Mesendoderm (in vitro differentiated cells): ENCODE measurements at regions not wholly inside any gene's neighbourhood (a gene's known extent, or its start where the extent isn't known, plus 50 kb on each side); places are given as distances from the start of the nearest gene placed in this dataset.

Experiments
- DNase-seq: peaks from one replicate; pipeline ENCODE4 v3.0.0; 2013
- H2AK5ac ChIP-seq: 2 replicates; pipeline ENCODE4 v1.6.1; 2013; ENCODE audit warnings: low read length, inconsistent platforms
- H2BK120ac ChIP-seq: 2 replicates; pipeline ENCODE4 v1.6.1; 2013; ENCODE audit warnings: low read depth, mild to moderate bottlenecking, low read length, moderate library complexity, mixed read lengths
- H2BK15ac ChIP-seq: replicated peaks from 2 replicates; pipeline ENCODE4 v1.6.1; 2013; ENCODE audit warnings: low read depth, mild to moderate bottlenecking, moderate library complexity
- H2BK5ac ChIP-seq: 2 replicates; pipeline ENCODE4 v1.6.1; 2013; ENCODE audit warnings: low read length, inconsistent platforms
- H3K18ac ChIP-seq: 2 replicates; pipeline ENCODE4 v1.6.1; 2013; ENCODE audit warnings: mild to moderate bottlenecking, low read length, mixed read lengths
- H3K23ac ChIP-seq: one replicate; pipeline ENCODE4 v1.6.1; 2013; ENCODE audit warnings: low read length
- H3K27ac ChIP-seq: 2 replicates; pipeline ENCODE4 v1.5.1; 2013; ENCODE audit warnings: low read depth, mild to moderate bottlenecking, inconsistent platforms, low read length, moderate library complexity
- H3K27me3 ChIP-seq: 2 replicates; pipeline ENCODE4 v1.6.1; 2013; ENCODE audit warnings: low read length, control low read depth, mild to moderate bottlenecking, inconsistent platforms; ENCODE audit not compliant: insufficient read depth, poor library complexity
- H3K36me3 ChIP-seq: 2 replicates; pipeline ENCODE4 v1.6.1; 2013; ENCODE audit warnings: low read length, inconsistent platforms; ENCODE audit not compliant: control insufficient read depth, insufficient read depth
- H3K4ac ChIP-seq: one replicate; pipeline ENCODE4 v1.6.1; 2013; ENCODE audit warnings: low read depth, mild to moderate bottlenecking, low read length, moderate library complexity
- H3K4me1 ChIP-seq: 2 replicates; pipeline ENCODE4 v1.6.1; 2013; ENCODE audit warnings: low read depth, low read length, inconsistent platforms; ENCODE audit not compliant: control insufficient read depth
- H3K4me2 ChIP-seq: 2 replicates; pipeline ENCODE4 v1.6.1; 2013; ENCODE audit warnings: low read length
- H3K4me3 ChIP-seq: 2 replicates; pipeline ENCODE4 v1.5.1; 2013; ENCODE audit warnings: mild to moderate bottlenecking, low read length
- H3K56ac ChIP-seq: one replicate; pipeline ENCODE4 v1.6.1; 2013; ENCODE audit warnings: low read length
- H3K79me1 ChIP-seq: 2 replicates; pipeline ENCODE4 v1.6.1; 2013; ENCODE audit warnings: low read length, inconsistent platforms
- H3K79me2 ChIP-seq: 2 replicates; pipeline ENCODE4 v1.6.1; 2013; ENCODE audit warnings: mild to moderate bottlenecking, low read length; ENCODE audit not compliant: control insufficient read depth, insufficient read depth
- H3K9ac ChIP-seq: 2 replicates; pipeline ENCODE4 v1.6.1; 2013; ENCODE audit warnings: low read length, inconsistent platforms
- H4K5ac ChIP-seq: one replicate; pipeline ENCODE4 v1.6.1; 2013; ENCODE audit warnings: low read length
- H4K8ac ChIP-seq: one replicate; pipeline ENCODE4 v1.6.1; 2013; ENCODE audit warnings: low read depth, mild to moderate bottlenecking, control low read depth, low read length, moderate library complexity
- WGBS: extraction: QIAGEN DNeasy Blood & Tissue Kit; methylation state at CpG from one replicate; pipeline ENCODE4 v1.1.7; 2013; ENCODE audit warnings: low lambda C conversion rate, missing lambda C conversion rate; ENCODE audit not compliant: insufficient coverage; ENCODE audit errors: extremely low coverage; 5-methylcytosine and 5-hydroxymethylcytosine counted together

GRCh38 chr2:186304064-186304463, 182.0 kb upstream of the ZC3H15 start:
- Histone ChIP-seq H3K18ac (no peak overlapping the region), H3K4me2 (no peak overlapping the region), H3K23ac (no peak overlapping the region), H2BK15ac (no peak overlapping the region), H4K5ac (no peak overlapping the region), H2BK5ac (no peak overlapping the region), H2AK5ac (no peak overlapping the region), H4K8ac (no peak overlapping the region), H2BK120ac (no peak overlapping the region), H3K56ac (no peak overlapping the region), H3K79me2 (no peaks in the 10 kb centered on the region), H3K9ac (no peak overlapping the region), H3K27ac (no peak overlapping the region), H3K4me3 (no peak overlapping the region), H3K4me1 (no peaks in the 10 kb centered on the region), H3K36me3 (no peaks in the 10 kb centered on the region), H3K79me1 (no peaks in the 10 kb centered on the region), H3K27me3 (no peaks in the 10 kb centered on the region), H3K4ac (no peak overlapping the region)
- no peak for DNase-seq

- Histone ChIP-seq H3K18ac (no peak overlapping the region), H4K5ac (no peak overlapping the region), H3K56ac (no peak overlapping the region), H2AK5ac (no peak overlapping the region), H3K79me1 (no peaks in the 10 kb centered on the region), H2BK5ac (no peak overlapping the region), H3K4me3 (no peak overlapping the region), H2BK120ac (no peak overlapping the region), H3K4me2 (no peak overlapping the region), H3K9ac (no peak overlapping the region), H3K23ac (no peak overlapping the region), H3K27ac (no peak overlapping the region), H3K27me3 (no peaks in the 10 kb centered on the region), H3K4me1 (no peaks in the 10 kb centered on the region), H3K4ac (no peak overlapping the region), H3K79me2 (no peaks in the 10 kb centered on the region), H2BK15ac (no peak overlapping the region), H4K8ac (no peak overlapping the region), H3K36me3 (no peaks in the 10 kb centered on the region)
- no peak for DNase-seq
Observed at GRCh38 chr2:186306754-186307153, 179.3 kb upstream of the ZC3H15 start.

GRCh38 chr2:186307871-186308270, 178.2 kb upstream of the ZC3H15 start:
- H3K18ac ChIP-seq = peak overlapping the region; percentile 5
- H3K27ac ChIP-seq = no peak overlapping the region
- no peak overlapping the region for H2BK15ac ChIP-seq
- DNase-seq = no peak
- no peak overlapping the region for H3K9ac ChIP-seq
- no peak overlapping the region for H2BK120ac ChIP-seq
- H2AK5ac ChIP-seq = no peak overlapping the region
- H3K23ac ChIP-seq = no peak overlapping the region
- no peaks in the 10 kb centered on the region for H3K27me3 ChIP-seq
- H4K8ac ChIP-seq = peak overlapping the region; percentile 39
- H3K79me1 ChIP-seq = no peaks in the 10 kb centered on the region
- H3K4me2 ChIP-seq = no peak overlapping the region
- H3K56ac ChIP-seq = no peak overlapping the region
- no peak overlapping the region for H2BK5ac ChIP-seq
- no peaks in the 10 kb centered on the region for H3K36me3 ChIP-seq
- H4K5ac ChIP-seq = no peak overlapping the region
- no peak overlapping the region for H3K4me3 ChIP-seq
- no peak overlapping the region for H3K4ac ChIP-seq
- no peaks in the 10 kb centered on the region for H3K4me1 ChIP-seq
- no peaks in the 10 kb centered on the region for H3K79me2 ChIP-seq

GRCh38 chr2:186308347-186308746, 177.7 kb upstream of the ZC3H15 start:
- no peak overlapping the region for H2BK15ac ChIP-seq
- H2AK5ac ChIP-seq = no peak overlapping the region
- no CpG with 5 or more reads among the region's 1 CpG for WGBS
- no peaks in the 10 kb centered on the region for H3K4me1 ChIP-seq
- no peak overlapping the region for H4K5ac ChIP-seq
- H2BK5ac ChIP-seq = no peak overlapping the region
- H3K18ac ChIP-seq = no peak overlapping the region
- no peak overlapping the region for H3K23ac ChIP-seq
- no peaks in the 10 kb centered on the region for H3K79me1 ChIP-seq
- H3K4me2 ChIP-seq = no peak overlapping the region
- no peaks in the 10 kb centered on the region for H3K36me3 ChIP-seq
- H3K79me2 ChIP-seq = no peaks in the 10 kb centered on the region
- no peak overlapping the region for H4K8ac ChIP-seq
- no peak overlapping the region for H3K56ac ChIP-seq
- no peak overlapping the region for H3K4ac ChIP-seq
- DNase-seq = peak; percentile 64
- no peaks in the 10 kb centered on the region for H3K27me3 ChIP-seq
- H2BK120ac ChIP-seq = no peak overlapping the region
- H3K9ac ChIP-seq = no peak overlapping the region
- H3K4me3 ChIP-seq = no peak overlapping the region
- H3K27ac ChIP-seq = no peak overlapping the region

- Histone ChIP-seq H3K56ac (no peak overlapping the region), H2BK120ac (no peak overlapping the region), H3K27ac (no peak overlapping the region), H3K18ac (no peak overlapping the region), H2BK5ac (no peak overlapping the region), H3K9ac (no peak overlapping the region), H3K27me3 (no peaks in the 10 kb centered on the region), H4K5ac (no peak overlapping the region), H4K8ac (no peak overlapping the region), H3K36me3 (no peaks in the 10 kb centered on the region), H2BK15ac (no peak overlapping the region), H3K4me1 (no peaks in the 10 kb centered on the region), H2AK5ac (no peak overlapping the region), H3K23ac (no peak overlapping the region), H3K4me3 (no peak overlapping the region), H3K4ac (no peak overlapping the region), H3K79me2 (no peaks in the 10 kb centered on the region), H3K4me2 (no peak overlapping the region), H3K79me1 (no peaks in the 10 kb centered on the region)
- WGBS = no CpG with 5 or more reads among the region's 2 CpGs
- DNase-seq = no peak
Observed at GRCh38 chr2:186309901-186310300, 176.2 kb upstream of the ZC3H15 start.

GRCh38 chr2:186319105-186319504, 167.0 kb upstream of the ZC3H15 start:
- H2BK15ac ChIP-seq = no peak overlapping the region
- no peak overlapping the region for H2BK5ac ChIP-seq
- no peak overlapping the region for H3K4ac ChIP-seq
- H2BK120ac ChIP-seq = no peak overlapping the region
- no peak overlapping the region for H3K27ac ChIP-seq
- WGBS = no CpG with 5 or more reads among the region's 2 CpGs
- no peaks in the 10 kb centered on the region for H3K79me1 ChIP-seq
- H2AK5ac ChIP-seq = no peak overlapping the region
- no peaks in the 10 kb centered on the region for H3K79me2 ChIP-seq
- H3K27me3 ChIP-seq = no peaks in the 10 kb centered on the region
- H3K36me3 ChIP-seq = no peaks in the 10 kb centered on the region
- no peak for DNase-seq
- H3K4me1 ChIP-seq = no peaks in the 10 kb centered on the region
- no peak overlapping the region for H3K9ac ChIP-seq
- H4K8ac ChIP-seq = no peak overlapping the region
- no peak overlapping the region for H3K4me3 ChIP-seq
- H3K56ac ChIP-seq = no peak overlapping the region
- no peak overlapping the region for H3K23ac ChIP-seq
- H3K4me2 ChIP-seq = no peak overlapping the region
- H3K18ac ChIP-seq = no peak overlapping the region
- no peak overlapping the region for H4K5ac ChIP-seq
